Activated CD4-positive, alpha-beta memory T cell treated with anti-CD3 and anti-CD28 coated beads for 36 hours (primary cell): ENCODE measurements at regions not wholly inside any gene's neighbourhood (a gene's known extent, or its start where the extent isn't known, plus 50 kb on each side); places are given as distances from the start of the nearest gene placed in this dataset.
"Not testable (repeated sequence)": the region's sequence is repeated elsewhere in the genome, so short reads cannot be mapped to it uniquely, and the experiment has no call there.

Source experiments
- CTCF ChIA-PET: fragments of 350-600 bp; sonication (Branson Sonifier 250); formaldehyde crosslinking; loops from one replicate; lab custom pipeline; 2021; ENCODE audit warnings: antibody characterized with exemption, inconsistent platforms; lab: Charles Lee
- POLR2A ChIA-PET: fragments of 350-600 bp; sonication (Branson Sonifier 250); formaldehyde crosslinking; loops from one replicate; lab custom pipeline; 2021; ENCODE audit warnings: antibody characterized with exemption; lab: Charles Lee
- DNase-seq: peaks from one replicate; pipeline ENCODE4 v3.0.0-alpha.2; 2020
- H3K27ac Mint-ChIP-seq: one replicate; pipeline ENCODE4 v1.8.0; 2021; ENCODE audit warnings: mixed read lengths
- H3K27me3 Mint-ChIP-seq: one replicate; pipeline ENCODE4 v1.8.0; 2021; ENCODE audit warnings: mixed read lengths
- H3K36me3 Mint-ChIP-seq: one replicate; pipeline ENCODE4 v1.8.0; 2021; ENCODE audit warnings: mixed read lengths
- H3K4me1 Mint-ChIP-seq: one replicate; pipeline ENCODE4 v1.8.0; 2021; ENCODE audit warnings: low read depth, mixed read lengths
- H3K4me3 Mint-ChIP-seq: one replicate; pipeline ENCODE4 v1.8.0; 2021; ENCODE audit warnings: mild to moderate bottlenecking, mixed read lengths
- H3K9me3 Mint-ChIP-seq: one replicate; pipeline ENCODE4 v1.8.0; 2021; ENCODE audit warnings: mixed read lengths
- intact Hi-C: fragments of 100-400 bp; cut with micrococcal nuclease; formaldehyde crosslinking; loops from one replicate; pipeline ENCODE4 v1.15.1; 2023

DNA sequence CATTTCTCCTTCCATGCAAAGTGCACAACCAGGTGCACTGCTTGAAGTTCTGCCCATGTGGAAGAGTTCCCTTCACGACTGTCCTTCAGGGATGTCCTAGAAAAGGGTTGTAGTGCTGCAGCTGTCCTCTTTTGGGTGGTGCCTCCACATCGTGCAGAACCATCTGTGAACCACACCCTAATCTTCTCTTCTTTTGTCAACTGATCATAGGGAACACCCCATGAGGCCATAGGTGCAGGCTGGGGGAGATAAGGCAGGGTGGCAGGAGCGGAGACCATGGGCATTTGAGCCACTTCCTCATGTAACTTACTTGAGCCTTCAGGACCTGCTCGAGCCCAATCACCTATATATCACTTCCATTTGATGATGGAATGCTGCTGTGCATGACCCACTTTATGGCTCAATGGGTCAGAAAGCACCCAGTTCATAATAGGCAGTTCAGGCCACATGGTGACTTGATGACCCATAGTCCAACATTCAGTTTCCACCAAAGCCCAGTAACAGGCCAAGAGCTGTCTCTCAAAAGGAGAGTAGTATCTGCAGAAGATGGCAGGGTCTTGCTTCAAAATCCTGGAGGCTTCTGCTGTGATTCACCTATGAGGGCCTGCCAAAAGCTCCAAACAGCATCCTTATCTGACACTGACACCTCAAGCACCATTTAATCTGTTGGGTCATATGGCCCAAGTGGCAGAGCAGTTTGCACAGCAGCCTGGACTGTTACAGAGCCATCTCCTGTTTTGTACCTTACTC is 84.7 kb upstream of the CYRIA start:
- Mint-ChIP-seq H3K27me3 (peaks cover 2% of the 10 kb centered on the region), H3K4me3 (no peak overlapping the region), H3K27ac (no peak overlapping the region), H3K36me3 (no peaks in the 10 kb centered on the region), H3K4me1 (peaks cover 15% of the 10 kb centered on the region), H3K9me3 (no peaks in the 10 kb centered on the region)
- ChIA-PET POLR2A (no interaction called here), CTCF (no interaction called here)
- DNase-seq, result no peak
- intact Hi-C loops, result loop anchor here (10.0 kb wide), 1 partner anchor 226 kb away; no protein-coding TSS in a partner anchor

DNA sequence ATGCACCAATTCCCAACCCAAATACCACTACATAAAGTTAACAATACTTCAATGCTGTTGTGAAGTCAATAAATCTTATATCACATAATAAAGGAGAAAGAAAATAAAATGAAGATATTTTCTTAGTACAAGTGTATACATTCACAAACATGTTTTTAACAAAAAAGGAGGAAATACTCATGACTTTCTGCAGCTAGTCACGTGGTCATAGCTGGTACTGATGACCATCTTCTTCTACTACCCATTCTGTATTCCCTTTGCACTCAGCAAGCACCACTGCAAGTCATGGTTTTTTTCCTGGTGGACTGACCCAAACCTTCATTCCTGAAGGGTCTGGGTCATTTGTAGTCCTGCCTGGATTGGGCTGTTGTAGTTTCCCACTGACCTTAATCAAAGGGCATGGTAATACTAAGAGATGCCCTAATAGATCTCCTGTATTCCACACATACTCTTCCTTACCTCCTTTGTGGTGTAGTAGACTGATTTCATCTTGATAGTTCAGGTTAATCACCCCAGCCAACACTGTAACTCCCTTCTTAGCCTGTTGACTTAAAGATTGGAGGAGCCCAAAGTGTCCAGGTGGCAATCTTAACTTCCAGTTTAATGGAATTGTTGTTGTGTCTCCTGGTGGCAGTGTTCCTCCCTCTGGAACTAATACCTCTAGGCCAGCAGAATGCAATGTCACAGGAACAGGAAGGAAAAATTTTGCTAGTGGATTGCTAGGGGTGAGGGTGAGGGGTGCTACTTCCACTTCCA is 83.1 kb upstream of the CYRIA start:
- intact Hi-C loops, result loop anchor here (5.0 kb wide), 1 partner anchor 81 kb away; the partner anchor contains the start of gene CYRIA
- not testable (repeated sequence) for H3K36me3 Mint-ChIP-seq

GRCh38 chr2:16747689-16748088 is 82.1 kb upstream of the CYRIA start:
- Mint-ChIP-seq H3K4me3 (no peak overlapping the region), H3K9me3 (no peaks in the 10 kb centered on the region), H3K27ac (peak overlapping the region; percentile 36), H3K4me1 (peaks cover 16% of the 10 kb centered on the region), H3K36me3 (no peaks in the 10 kb centered on the region), H3K27me3 (peaks cover 6% of the 10 kb centered on the region)
- ChIA-PET POLR2A (no interaction called here), CTCF (interaction anchor here (1.5 kb wide), 1 partner anchor 9 kb away, joined by 3 read pairs; no protein-coding TSS in a partner anchor)
- no peak for DNase-seq
- intact Hi-C loops, result loop anchor here (1.0 to 5.0 kb wide), 2 partner anchors 19 to 80 kb away; partner anchors contain the start of gene CYRIA

More for the DNA sequence above, 83.1 kb upstream of the CYRIA start:
- POLR2A ChIA-PET, CTCF ChIA-PET, H3K4me3 Mint-ChIP-seq, H3K27ac Mint-ChIP-seq, H3K27me3 Mint-ChIP-seq, H3K9me3 Mint-ChIP-seq, DNase-seq: not testable (repeated sequence)
- peaks cover 16% of the 10 kb centered on the region for H3K4me1 Mint-ChIP-seq

DNA sequence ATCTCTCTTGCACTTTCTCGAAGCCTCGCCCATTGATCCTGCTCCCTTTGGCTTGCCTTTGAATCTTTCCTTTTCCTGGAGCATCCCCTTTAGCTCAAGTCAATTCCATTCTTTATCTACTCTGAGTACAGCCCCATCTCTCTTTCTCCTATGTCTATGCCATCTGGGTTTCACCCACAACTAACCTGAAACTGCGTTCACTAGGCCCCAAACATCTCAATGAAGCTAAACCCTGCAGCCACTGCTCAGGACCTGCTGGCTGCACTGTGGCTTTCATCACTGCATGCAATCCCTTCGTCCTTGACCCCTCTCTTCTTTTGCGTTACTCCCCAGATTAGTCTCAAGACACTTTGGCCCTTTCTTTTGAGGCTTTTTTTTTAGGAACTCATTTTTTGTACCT is 81.6 kb upstream of the CYRIA start:
- ChIA-PET CTCF (interaction anchor here (1.5 kb wide), 1 partner anchor 10 kb away, joined by 3 read pairs; no protein-coding TSS in a partner anchor), POLR2A (no interaction called here)
- H3K4me3 Mint-ChIP-seq, result no peak overlapping the region
- H3K4me1 Mint-ChIP-seq, result peaks cover 16% of the 10 kb centered on the region
- peak overlapping the region; percentile 36 for H3K27ac Mint-ChIP-seq
- H3K9me3 Mint-ChIP-seq, result no peaks in the 10 kb centered on the region
- intact Hi-C loops, result loop anchor here (1.0 to 5.0 kb wide), 2 partner anchors 19 to 80 kb away; partner anchors contain the start of gene CYRIA
- DNase-seq, result no peak
- peaks cover 6% of the 10 kb centered on the region for H3K27me3 Mint-ChIP-seq
- no peaks in the 10 kb centered on the region for H3K36me3 Mint-ChIP-seq

DNA sequence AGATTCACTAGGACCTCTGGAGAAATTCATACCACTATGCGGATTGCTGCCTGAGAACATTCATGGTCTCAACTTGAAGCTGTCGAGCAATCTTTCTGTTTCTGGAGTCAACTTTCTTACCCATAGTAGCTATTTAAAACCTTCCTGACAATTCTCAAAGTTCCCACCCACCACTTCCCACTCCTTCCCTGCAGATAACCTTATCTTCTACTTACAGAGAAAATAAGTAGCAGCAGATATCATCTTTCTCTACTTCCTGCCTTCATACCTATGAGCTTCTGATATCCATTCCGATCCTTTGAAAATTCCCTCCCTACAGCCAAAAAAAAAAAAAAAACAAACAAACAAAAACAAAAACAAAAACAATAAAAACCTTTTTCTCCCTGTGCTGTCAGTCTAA is 81.2 kb upstream of the CYRIA start:
- Mint-ChIP-seq H3K4me1 (peaks cover 16% of the 10 kb centered on the region), H3K27me3 (peaks cover 6% of the 10 kb centered on the region), H3K27ac (no peak overlapping the region), H3K36me3 (no peaks in the 10 kb centered on the region), H3K4me3 (no peak overlapping the region), H3K9me3 (no peaks in the 10 kb centered on the region)
- intact Hi-C loops, result loop anchor here (1.0 to 5.0 kb wide), 2 partner anchors 19 to 80 kb away; partner anchors contain the start of gene CYRIA
- POLR2A ChIA-PET, result no interaction called here
- CTCF ChIA-PET, result interaction anchor here (1.5 kb wide), 1 partner anchor 10 kb away, joined by 3 read pairs; no protein-coding TSS in a partner anchor
- DNase-seq, result no peak

DNA sequence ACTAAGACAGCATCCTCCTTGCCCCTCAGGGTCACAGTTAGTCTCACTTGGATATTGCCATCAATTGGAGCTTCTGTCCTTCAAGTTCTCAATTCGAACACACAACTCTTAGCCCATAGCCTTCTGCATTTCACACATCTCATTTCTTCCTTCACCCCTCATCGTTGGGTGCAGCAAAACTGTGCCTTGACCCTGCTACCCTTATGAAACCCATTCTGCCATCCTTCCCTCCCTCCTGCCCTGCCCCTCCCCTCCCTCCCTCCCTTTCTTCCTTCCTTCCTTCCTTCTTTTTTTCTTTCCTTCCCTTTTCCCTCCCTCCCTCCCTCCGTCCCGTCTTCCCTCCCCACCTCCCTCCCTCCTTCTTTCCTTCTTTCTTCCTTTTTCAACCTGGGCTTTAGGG is 80.7 kb upstream of the CYRIA start:
- intact Hi-C loops, result loop anchor here (5.0 kb wide), 1 partner anchor 79 kb away; the partner anchor contains the start of gene CYRIA
- H3K4me3 Mint-ChIP-seq, result no peak overlapping the region
- no peak overlapping the region for H3K27ac Mint-ChIP-seq
- DNase-seq, result no peak
- H3K36me3 Mint-ChIP-seq, result no peaks in the 10 kb centered on the region
- peaks cover 8% of the 10 kb centered on the region for H3K27me3 Mint-ChIP-seq
- peaks cover 16% of the 10 kb centered on the region for H3K4me1 Mint-ChIP-seq
- CTCF ChIA-PET, result interaction anchor here (1.5 kb wide), 1 partner anchor 11 kb away, joined by 3 read pairs; no protein-coding TSS in a partner anchor
- no peaks in the 10 kb centered on the region for H3K9me3 Mint-ChIP-seq
- POLR2A ChIA-PET, result no interaction called here

- no peaks in the 10 kb centered on the region for H3K9me3 Mint-ChIP-seq
- peaks cover 16% of the 10 kb centered on the region for H3K4me1 Mint-ChIP-seq
- peak; percentile 32 for DNase-seq
- CTCF ChIA-PET, result no interaction called here
- intact Hi-C loops, result loop anchor here (5.0 kb wide), 1 partner anchor 78 kb away; the partner anchor contains the start of gene CYRIA
- no peak overlapping the region for H3K4me3 Mint-ChIP-seq
- POLR2A ChIA-PET, result no interaction called here
- no peak overlapping the region for H3K27ac Mint-ChIP-seq
- H3K27me3 Mint-ChIP-seq, result peaks cover 8% of the 10 kb centered on the region
- H3K36me3 Mint-ChIP-seq, result no peaks in the 10 kb centered on the region
Observed at GRCh38 chr2:16745466-16745865, 79.8 kb upstream of the CYRIA start.

DNA sequence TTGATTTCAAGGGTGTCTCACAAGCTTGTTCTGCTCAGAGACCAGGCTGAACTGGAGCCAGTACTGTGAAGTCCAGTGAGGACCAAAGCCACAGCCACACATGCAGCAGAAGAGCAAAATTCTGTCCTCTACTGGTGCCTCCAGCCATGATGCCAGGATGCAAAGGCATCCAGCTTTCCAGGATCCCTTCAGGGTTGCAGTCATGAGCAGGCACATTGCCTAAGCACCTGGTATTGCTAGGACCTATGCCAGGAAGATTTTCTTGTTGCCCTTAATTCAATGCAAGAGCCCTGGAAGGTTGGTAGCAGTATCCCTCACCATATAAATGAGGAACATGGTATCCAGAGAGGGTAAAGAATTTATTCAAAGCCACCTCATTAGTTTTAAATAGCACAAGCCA is 78.9 kb upstream of the CYRIA start:
- no peaks in the 10 kb centered on the region for H3K36me3 Mint-ChIP-seq
- no peak overlapping the region for H3K27ac Mint-ChIP-seq
- intact Hi-C loops, result no loop called here
- DNase-seq, result no peak
- peaks cover 16% of the 10 kb centered on the region for H3K4me1 Mint-ChIP-seq
- H3K9me3 Mint-ChIP-seq, result no peaks in the 10 kb centered on the region
- peaks cover 9% of the 10 kb centered on the region for H3K27me3 Mint-ChIP-seq
- ChIA-PET CTCF (no interaction called here), POLR2A (no interaction called here)
- H3K4me3 Mint-ChIP-seq, result no peak overlapping the region

DNA sequence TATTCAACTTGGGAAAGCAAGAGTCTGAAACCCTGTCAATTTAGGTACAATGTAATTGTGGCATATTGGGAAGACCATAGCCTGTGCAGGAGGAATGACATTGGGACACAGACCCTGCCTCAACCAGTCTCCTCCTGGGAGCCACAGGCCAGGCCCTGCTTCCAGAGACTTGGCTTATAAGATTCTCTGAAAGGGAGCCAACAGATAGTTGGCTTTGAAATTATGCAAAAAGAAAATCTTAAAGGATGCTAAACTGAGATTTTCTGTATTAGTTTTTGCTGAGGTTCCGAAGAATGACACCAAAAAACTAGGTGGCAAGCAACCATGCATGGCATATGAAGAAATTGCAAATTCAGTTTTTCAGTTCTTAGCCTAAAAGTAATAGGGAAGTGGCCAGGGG is 76.4 kb upstream of the CYRIA start:
- Mint-ChIP-seq H3K9me3 (no peaks in the 10 kb centered on the region), H3K27me3 (peaks cover 7% of the 10 kb centered on the region), H3K4me1 (peaks cover 8% of the 10 kb centered on the region), H3K4me3 (no peak overlapping the region), H3K36me3 (no peaks in the 10 kb centered on the region), H3K27ac (no peak overlapping the region)
- DNase-seq, result no peak
- ChIA-PET POLR2A (no interaction called here), CTCF (no interaction called here)
- intact Hi-C loops, result no loop called here

DNA sequence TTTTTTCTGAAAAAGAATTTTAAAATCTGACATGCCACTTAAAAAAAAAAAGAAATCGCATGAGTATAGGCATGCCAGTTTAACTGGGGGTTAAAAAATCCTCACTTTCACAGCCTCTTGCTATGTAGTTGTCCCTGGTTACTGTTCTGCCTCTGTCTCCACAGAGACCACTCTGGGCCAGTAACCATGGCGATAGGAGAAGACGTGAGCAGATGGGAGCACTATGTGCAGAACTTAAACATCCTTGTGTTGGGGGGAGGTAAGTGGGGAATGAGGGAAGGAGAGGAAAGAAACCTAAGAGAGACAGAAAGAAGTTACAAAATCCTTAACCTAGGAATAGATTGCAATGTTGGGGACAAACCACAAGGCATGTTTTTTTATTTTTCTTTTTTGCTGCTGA is 75.9 kb upstream of the CYRIA start:
- ChIA-PET POLR2A (no interaction called here), CTCF (no interaction called here)
- Mint-ChIP-seq H3K4me3 (no peak overlapping the region), H3K4me1 (peaks cover 2% of the 10 kb centered on the region), H3K36me3 (no peaks in the 10 kb centered on the region), H3K9me3 (no peaks in the 10 kb centered on the region), H3K27ac (no peak overlapping the region), H3K27me3 (peaks cover 7% of the 10 kb centered on the region)
- intact Hi-C loops, result no loop called here
- no peak for DNase-seq

DNA sequence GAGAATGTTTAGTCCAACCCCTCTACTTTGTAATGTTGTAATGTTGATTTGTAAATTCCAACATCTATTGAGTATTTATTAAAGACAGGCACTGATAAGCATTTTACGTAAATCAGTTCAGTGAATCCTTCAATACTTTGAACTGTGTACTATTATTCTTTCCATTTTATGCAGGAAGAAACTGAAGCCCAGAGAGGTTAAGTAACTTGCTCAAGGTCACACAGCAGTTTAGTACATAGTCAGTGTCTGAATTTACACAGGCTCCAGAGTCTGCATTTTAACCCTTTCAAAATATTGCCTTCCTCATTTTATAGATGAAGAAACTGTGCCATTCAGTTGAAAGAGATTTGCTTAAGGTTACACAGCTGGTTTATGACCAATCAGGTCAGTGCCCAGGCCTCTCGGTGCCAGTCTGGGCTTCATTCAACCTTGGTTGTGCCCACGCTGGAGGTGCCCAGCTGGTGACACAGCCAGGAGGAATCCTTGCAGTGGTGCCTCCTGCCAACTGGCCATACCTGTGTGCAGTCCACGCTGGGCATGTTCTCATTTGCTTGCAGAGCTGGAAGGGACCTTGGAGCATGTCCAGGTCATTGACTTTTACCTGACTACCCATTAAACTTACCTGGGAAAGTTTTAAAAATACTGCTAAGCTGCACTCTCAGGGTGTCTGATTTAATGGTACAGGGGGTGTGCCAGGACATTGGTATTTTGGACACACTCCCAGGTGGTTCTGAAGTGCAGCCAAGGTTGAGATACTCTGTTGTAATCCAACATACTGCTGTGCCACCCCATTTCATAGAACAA is 74.3 kb upstream of the CYRIA start:
- POLR2A ChIA-PET, result no interaction called here
- Mint-ChIP-seq H3K9me3 (no peaks in the 10 kb centered on the region), H3K27ac (no peak overlapping the region), H3K4me1 (no peaks in the 10 kb centered on the region), H3K36me3 (no peaks in the 10 kb centered on the region), H3K27me3 (peaks cover 9% of the 10 kb centered on the region), H3K4me3 (no peak overlapping the region)
- no peak for DNase-seq
- intact Hi-C loops, result no loop called here
- CTCF ChIA-PET, result no interaction called here
